ENCODE measurements at regions not wholly inside any gene's neighbourhood (a gene's known extent, or its start where the extent isn't known, plus 50 kb on each side); places are given as distances from the start of the nearest gene placed in this dataset.
"Not testable (repeated sequence)": the region's sequence is repeated elsewhere in the genome, so short reads cannot be mapped to it uniquely, and the experiment has no call there.

DNA sequence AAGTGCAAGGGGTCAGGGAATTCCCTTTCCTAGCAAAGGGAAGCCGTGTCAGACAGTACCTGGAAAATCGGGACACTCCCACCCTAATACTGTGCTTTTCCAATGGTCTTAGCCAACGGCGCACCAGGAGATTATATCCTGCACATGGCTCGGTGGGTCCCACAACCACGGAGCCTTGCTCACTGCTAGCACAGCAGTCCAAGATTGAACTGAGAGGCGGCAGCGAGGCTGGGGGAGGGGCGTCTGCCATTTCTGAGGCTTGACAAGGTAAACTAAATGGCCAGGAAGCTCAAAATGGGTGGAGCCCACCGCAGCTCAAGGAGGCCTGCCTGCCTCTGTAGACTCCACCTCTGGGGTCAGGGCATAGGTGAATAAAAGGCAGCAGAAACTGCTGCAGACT is 76.5 kb upstream of the LINC00632 start:
- H3K27ac Mint-ChIP-seq; H3K9me3 Mint-ChIP-seq (ENCODE audit: insufficient read depth); H3K4me1 Mint-ChIP-seq (ENCODE audit: low read depth); H3K4me3 Mint-ChIP-seq; CTCF ChIA-PET; ATAC-seq; DNase-seq; H3K36me3 Mint-ChIP-seq (ENCODE audit: low read depth); POLR2A ChIA-PET; H3K27me3 Mint-ChIP-seq (ENCODE audit: low read depth): not testable (repeated sequence)

GRCh38 chrX:140608111-140608510 is 101.4 kb upstream of the LINC00632 start:
- Mint-ChIP-seq H3K9me3 (ENCODE audit: insufficient read depth) (no peaks in the 10 kb centered on the region), H3K36me3 (ENCODE audit: low read depth) (no peaks in the 10 kb centered on the region), H3K27ac (no peak overlapping the region), H3K27me3 (ENCODE audit: low read depth) (no peaks in the 10 kb centered on the region), H3K4me3 (no peak overlapping the region), H3K4me1 (ENCODE audit: low read depth) (no peaks in the 10 kb centered on the region)
- DNase-seq (no peak), ATAC-seq (no peak)
- CTCF ChIA-PET: no interaction called here
- POLR2A ChIA-PET: no interaction called here

- Mint-ChIP-seq H3K4me3 (no peak overlapping the region), H3K27me3 (ENCODE audit: low read depth) (no peaks in the 10 kb centered on the region), H3K9me3 (ENCODE audit: insufficient read depth) (no peaks in the 10 kb centered on the region), H3K36me3 (ENCODE audit: low read depth) (no peaks in the 10 kb centered on the region), H3K4me1 (ENCODE audit: low read depth) (no peaks in the 10 kb centered on the region), H3K27ac (no peak overlapping the region)
- no peak for DNase-seq
- ChIA-PET POLR2A (no interaction called here), CTCF (no interaction called here)
- no peak for ATAC-seq
Measured at GRCh38 chrX:140602140-140602539, 97.3 kb upstream of the SOX3 start.

DNA sequence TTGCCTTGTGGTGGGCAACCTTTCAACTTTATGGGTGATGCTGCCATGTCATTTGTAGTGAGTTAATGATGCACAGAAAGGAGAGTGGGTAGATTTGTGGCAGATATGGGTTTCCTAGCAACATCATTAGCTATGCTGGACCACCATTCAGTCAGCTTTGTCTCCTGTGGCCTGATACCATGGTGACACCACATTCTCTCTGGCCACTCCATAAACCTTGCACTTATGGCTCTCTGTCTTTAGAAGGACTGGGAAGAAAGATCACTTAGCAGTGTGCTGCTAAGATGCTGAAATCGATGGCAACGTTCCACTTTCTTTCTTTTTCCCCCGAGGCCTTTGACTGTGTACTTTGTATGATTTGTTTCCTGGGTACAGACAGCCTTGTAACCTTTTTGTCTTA is 95.0 kb upstream of the SOX3 start:
- Mint-ChIP-seq H3K27me3 (ENCODE audit: low read depth) (no peaks in the 10 kb centered on the region), H3K9me3 (ENCODE audit: insufficient read depth) (no peaks in the 10 kb centered on the region), H3K27ac (no peak overlapping the region), H3K4me3 (no peak overlapping the region), H3K36me3 (ENCODE audit: low read depth) (no peaks in the 10 kb centered on the region), H3K4me1 (ENCODE audit: low read depth) (no peaks in the 10 kb centered on the region)
- DNase-seq (no peak), ATAC-seq (no peak)
- POLR2A ChIA-PET: no interaction called here
- CTCF ChIA-PET: no interaction called here

GRCh38 chrX:140589657-140590056 is 84.8 kb upstream of the SOX3 start:
- H3K4me1 Mint-ChIP-seq (ENCODE audit: low read depth): no peaks in the 10 kb centered on the region
- no peaks in the 10 kb centered on the region for H3K36me3 Mint-ChIP-seq (ENCODE audit: low read depth)
- H3K9me3 Mint-ChIP-seq (ENCODE audit: insufficient read depth): no peaks in the 10 kb centered on the region
- no peaks in the 10 kb centered on the region for H3K27me3 Mint-ChIP-seq (ENCODE audit: low read depth)
- no peak overlapping the region for H3K4me3 Mint-ChIP-seq
- H3K27ac Mint-ChIP-seq: no peak overlapping the region
- ChIA-PET CTCF (no interaction called here), POLR2A (no interaction called here)
- DNase-seq (no peak), ATAC-seq (no peak)

DNA sequence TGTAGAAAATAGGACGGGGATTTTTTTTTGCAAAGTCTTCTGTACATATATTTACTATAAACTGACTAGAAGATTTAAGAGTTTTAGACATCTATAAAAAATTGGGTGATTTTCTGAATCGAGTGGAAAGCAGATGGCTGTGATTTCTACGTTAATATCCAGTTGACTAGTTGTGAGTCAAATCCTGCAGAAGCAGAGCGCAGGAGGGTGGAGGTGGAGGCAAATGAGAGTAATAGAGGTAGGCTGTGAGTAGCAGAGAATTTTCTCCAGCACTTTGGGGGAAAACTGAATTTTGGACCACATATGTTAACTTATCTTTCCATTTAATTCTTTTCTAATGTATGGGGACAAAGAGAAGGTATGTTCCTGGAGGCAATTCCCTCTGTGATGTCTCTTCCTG is 82.1 kb upstream of the SOX3 start:
- Mint-ChIP-seq H3K27ac (no peak overlapping the region), H3K9me3 (ENCODE audit: insufficient read depth) (no peaks in the 10 kb centered on the region), H3K4me1 (ENCODE audit: low read depth) (no peaks in the 10 kb centered on the region), H3K4me3 (no peak overlapping the region), H3K36me3 (ENCODE audit: low read depth) (no peaks in the 10 kb centered on the region), H3K27me3 (ENCODE audit: low read depth) (no peaks in the 10 kb centered on the region)
- no peak for DNase-seq
- CTCF ChIA-PET: no interaction called here
- POLR2A ChIA-PET: no interaction called here
- no peak for ATAC-seq

DNA sequence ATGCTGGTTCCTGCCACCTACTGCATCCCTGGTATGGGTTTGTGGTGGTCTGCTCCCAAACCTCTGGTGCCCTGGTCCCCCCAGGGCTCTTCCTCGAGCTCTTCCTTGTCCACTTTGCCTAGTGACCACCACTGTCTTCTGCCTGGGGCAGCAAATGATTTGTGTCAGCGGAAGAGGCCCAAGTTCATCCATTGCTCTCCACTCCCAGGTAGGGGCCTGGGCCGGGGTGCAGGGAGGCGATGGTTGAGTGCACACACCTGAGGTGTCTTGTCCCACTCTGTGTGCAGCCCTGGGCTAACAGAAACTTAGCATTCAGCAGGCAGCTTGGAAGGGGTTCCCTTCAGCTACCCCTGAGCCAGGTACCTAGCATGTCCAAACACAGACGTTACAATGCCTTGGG is 75.6 kb upstream of the SOX3 start:
- Mint-ChIP-seq H3K27ac (no peak overlapping the region), H3K36me3 (ENCODE audit: low read depth) (no peaks in the 10 kb centered on the region), H3K27me3 (ENCODE audit: low read depth) (no peaks in the 10 kb centered on the region), H3K9me3 (ENCODE audit: insufficient read depth) (no peaks in the 10 kb centered on the region), H3K4me1 (ENCODE audit: low read depth) (no peaks in the 10 kb centered on the region), H3K4me3 (no peak overlapping the region)
- CTCF ChIA-PET: no interaction called here
- ATAC-seq: no peak
- DNase-seq: no peak
- POLR2A ChIA-PET: no interaction called here

- DNase-seq: peak; percentile 20
- CTCF ChIA-PET: no interaction called here
Measured at GRCh38 chrX:140572724-140573123, 67.9 kb upstream of the SOX3 start.

GRCh38 chrX:140563893-140564292 is 59.0 kb upstream of the SOX3 start:
- Mint-ChIP-seq H3K4me1 (ENCODE audit: low read depth) (no peaks in the 10 kb centered on the region), H3K9me3 (ENCODE audit: insufficient read depth) (no peaks in the 10 kb centered on the region), H3K27ac (no peak overlapping the region), H3K27me3 (ENCODE audit: low read depth) (no peaks in the 10 kb centered on the region), H3K36me3 (ENCODE audit: low read depth) (no peaks in the 10 kb centered on the region), H3K4me3 (no peak overlapping the region)
- no peak for ATAC-seq
- no peak for DNase-seq
- ChIA-PET POLR2A (no interaction called here), CTCF (no interaction called here)

More at GRCh38 chrX:140572724-140573123, 67.9 kb upstream of the SOX3 start:
- H3K9me3 Mint-ChIP-seq (ENCODE audit: insufficient read depth): no peaks in the 10 kb centered on the region
- H3K27ac Mint-ChIP-seq: no peak overlapping the region
- POLR2A ChIA-PET: no interaction called here
- no peaks in the 10 kb centered on the region for H3K4me1 Mint-ChIP-seq (ENCODE audit: low read depth)
- no peaks in the 10 kb centered on the region for H3K36me3 Mint-ChIP-seq (ENCODE audit: low read depth)
- no peak for ATAC-seq
- no peak overlapping the region for H3K4me3 Mint-ChIP-seq
- no peaks in the 10 kb centered on the region for H3K27me3 Mint-ChIP-seq (ENCODE audit: low read depth)

All from activated CD8-positive, alpha-beta T cell treated with anti-CD3 and anti-CD28 coated beads, Interleukin-2, amount 10 ng/mL, durations not matched to agents 7 days and 5 days (primary cell).